ENCODE measurements at regions not wholly inside any gene's neighbourhood (a gene's known extent, or its start where the extent isn't known, plus 50 kb on each side); places are given as distances from the start of the nearest gene placed in this dataset.

DNA sequence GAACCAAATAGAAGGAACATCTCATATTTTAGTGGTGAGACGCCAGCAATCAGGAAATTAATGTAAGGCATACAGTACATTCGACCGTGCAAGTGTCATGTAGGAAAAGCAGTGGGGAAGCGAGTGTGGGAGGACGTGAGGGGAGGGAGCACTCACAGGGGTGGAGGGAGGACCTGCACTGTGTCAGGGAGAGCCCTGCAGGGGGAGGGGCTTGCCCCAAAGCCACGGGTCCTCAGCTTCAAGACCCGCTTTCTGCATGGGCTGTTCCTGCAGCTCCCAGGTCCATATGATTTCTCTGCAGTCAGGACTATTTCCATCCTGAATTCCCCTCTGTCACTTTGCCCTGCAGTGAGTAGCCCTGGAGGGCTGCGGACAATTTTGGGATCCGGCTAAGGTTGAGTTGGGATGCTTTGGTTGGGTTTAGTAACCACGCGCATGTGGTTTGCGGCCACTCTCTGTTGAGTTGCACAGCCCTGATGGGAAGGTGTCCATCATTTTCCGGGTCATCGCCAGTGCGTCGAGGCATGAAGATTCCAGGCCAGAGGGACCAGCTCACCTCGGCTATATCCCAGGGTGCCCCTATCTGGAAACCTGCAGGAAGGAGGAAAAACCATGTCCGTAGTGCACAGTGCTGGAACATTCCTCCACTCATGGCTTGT lies 61.9 kb downstream of the IRX1 start:
- TF ChIP-seq GATA3 (IDR thresholded peaks at IDR 0.05; ENCODE audit: low read depth, low read length) (no peak), GATA2 (IDR thresholded peaks at IDR 0.05; ENCODE audit: low read depth, low read length) (no peak)
